MCF 10A (cell line): ENCODE measurements at regions not wholly inside any gene's neighbourhood (a gene's known extent, or its start where the extent isn't known, plus 50 kb on each side); places are given as distances from the start of the nearest gene placed in this dataset.

Experiments used
- BruUV-seq: library from RNA; stranded (reverse); fragments of 400-500 nt; replicated peaks from 2 replicates; lab custom pipeline; 2021; lab: Mats Ljungman, UMichigan
- CTCF ChIA-PET: fragments of 300-600 bp; sonication (Branson Sonifier 250); formaldehyde crosslinking; extraction: SDS; loops from one replicate; lab custom pipeline; 2021; ENCODE audit warnings: antibody characterized with exemption, inconsistent platforms; lab: Yijun Ruan, JAX
- POLR2A ChIA-PET: fragments of 300-600, 350-650 bp; sonication (Branson Sonifier 250); formaldehyde crosslinking; extraction: SDS; loops from one replicate; lab custom pipeline; 2020; ENCODE audit warnings: antibody characterized with exemption, inconsistent platforms; lab: Yijun Ruan, JAX
- DNase-seq: peaks from one replicate; pipeline ENCODE4 v3.0.0-alpha.2; 2018; ENCODE audit not compliant: unreplicated experiment
- H3K27ac Mint-ChIP-seq: one replicate; pipeline ENCODE4 v1.8.0; 2022; ENCODE audit warnings: mild to moderate bottlenecking, low read depth, mixed read lengths; ENCODE audit not compliant: unreplicated experiment
- H3K27me3 Mint-ChIP-seq: one replicate; pipeline ENCODE4 v1.8.0; 2022; ENCODE audit warnings: mixed read lengths; ENCODE audit not compliant: insufficient read depth, unreplicated experiment
- H3K36me3 Mint-ChIP-seq: one replicate; pipeline ENCODE4 v1.8.0; 2022; ENCODE audit warnings: mild to moderate bottlenecking, moderate library complexity, mixed read lengths; ENCODE audit not compliant: insufficient read depth, unreplicated experiment
- H3K4me1 Mint-ChIP-seq: one replicate; pipeline ENCODE4 v1.8.0; 2022; ENCODE audit warnings: mixed read lengths; ENCODE audit not compliant: insufficient read depth, unreplicated experiment
- H3K4me3 Mint-ChIP-seq: one replicate; pipeline ENCODE4 v1.8.0; 2022; ENCODE audit warnings: mild to moderate bottlenecking, moderate library complexity, mixed read lengths; ENCODE audit not compliant: unreplicated experiment
- H3K9me3 Mint-ChIP-seq: one replicate; pipeline ENCODE4 v1.8.0; 2022; ENCODE audit warnings: mixed read lengths; ENCODE audit not compliant: unreplicated experiment
- intact Hi-C: fragments of 100-400 bp; cut with micrococcal nuclease; formaldehyde crosslinking; loops from 2 replicates; pipeline ENCODE4 v1.14.1; 2022
- TF ChIP-seq, protein P1 (sequence below): fragments of 200-600 bp; IDR thresholded peaks from one replicate; pipeline ENCODE4 v1.8.0; 2022; ENCODE audit warnings: antibody characterized with exemption, mild to moderate bottlenecking; ENCODE audit not compliant: unreplicated experiment

DNA sequence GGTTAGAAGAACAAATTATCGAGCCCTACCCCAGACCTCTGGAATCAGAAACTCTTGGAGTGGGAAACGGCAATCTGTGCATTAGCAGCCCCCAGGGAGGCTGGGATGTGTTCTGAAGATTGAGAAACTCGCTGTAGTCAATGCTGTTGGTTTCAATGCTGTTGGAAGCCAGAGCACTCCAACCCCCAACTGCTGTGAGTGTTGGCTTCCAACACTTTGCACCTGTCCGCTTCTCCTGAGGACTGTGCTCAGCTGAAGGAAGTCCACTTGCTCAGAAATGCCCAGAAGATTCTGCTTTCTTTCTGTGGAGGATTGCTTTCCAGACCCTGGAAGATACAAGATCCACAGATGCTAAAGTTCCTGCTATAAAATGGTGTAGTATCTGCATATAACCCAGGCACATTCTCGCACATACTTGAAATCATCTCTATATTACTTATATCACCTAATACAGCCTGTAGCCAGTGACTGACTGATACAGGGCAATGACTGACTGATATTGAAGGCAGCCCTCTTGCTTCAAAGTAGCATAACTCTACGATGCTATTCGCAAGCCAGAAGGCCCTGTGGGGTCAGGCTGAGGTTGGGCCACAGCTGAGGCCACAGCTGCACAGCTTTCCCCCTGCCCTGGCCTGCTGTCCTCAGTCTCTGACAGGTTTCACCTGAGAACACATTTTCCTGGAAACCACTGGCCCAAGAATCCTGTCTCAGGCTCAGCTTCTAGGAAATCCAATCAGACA is 757.7 kb upstream of the ID2 start:
- ChIA-PET CTCF (no interaction called here), POLR2A (no interaction called here)
- DNase-seq = no peak
- intact Hi-C loops = no loop called here
- no peaks in the 10 kb centered on the region for H3K9me3 Mint-ChIP-seq
- no TSS peak for BruUV-seq
- no peaks in the 10 kb centered on the region for H3K27me3 Mint-ChIP-seq
- no peaks in the 10 kb centered on the region for H3K36me3 Mint-ChIP-seq
- TF ChIP-seq, protein P1, sequence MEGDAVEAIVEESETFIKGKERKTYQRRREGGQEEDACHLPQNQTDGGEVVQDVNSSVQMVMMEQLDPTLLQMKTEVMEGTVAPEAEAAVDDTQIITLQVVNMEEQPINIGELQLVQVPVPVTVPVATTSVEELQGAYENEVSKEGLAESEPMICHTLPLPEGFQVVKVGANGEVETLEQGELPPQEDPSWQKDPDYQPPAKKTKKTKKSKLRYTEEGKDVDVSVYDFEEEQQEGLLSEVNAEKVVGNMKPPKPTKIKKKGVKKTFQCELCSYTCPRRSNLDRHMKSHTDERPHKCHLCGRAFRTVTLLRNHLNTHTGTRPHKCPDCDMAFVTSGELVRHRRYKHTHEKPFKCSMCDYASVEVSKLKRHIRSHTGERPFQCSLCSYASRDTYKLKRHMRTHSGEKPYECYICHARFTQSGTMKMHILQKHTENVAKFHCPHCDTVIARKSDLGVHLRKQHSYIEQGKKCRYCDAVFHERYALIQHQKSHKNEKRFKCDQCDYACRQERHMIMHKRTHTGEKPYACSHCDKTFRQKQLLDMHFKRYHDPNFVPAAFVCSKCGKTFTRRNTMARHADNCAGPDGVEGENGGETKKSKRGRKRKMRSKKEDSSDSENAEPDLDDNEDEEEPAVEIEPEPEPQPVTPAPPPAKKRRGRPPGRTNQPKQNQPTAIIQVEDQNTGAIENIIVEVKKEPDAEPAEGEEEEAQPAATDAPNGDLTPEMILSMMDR = no peak
- no peak overlapping the region for H3K27ac Mint-ChIP-seq
- H3K4me3 Mint-ChIP-seq = no peak overlapping the region
- no peaks in the 10 kb centered on the region for H3K4me1 Mint-ChIP-seq

DNA sequence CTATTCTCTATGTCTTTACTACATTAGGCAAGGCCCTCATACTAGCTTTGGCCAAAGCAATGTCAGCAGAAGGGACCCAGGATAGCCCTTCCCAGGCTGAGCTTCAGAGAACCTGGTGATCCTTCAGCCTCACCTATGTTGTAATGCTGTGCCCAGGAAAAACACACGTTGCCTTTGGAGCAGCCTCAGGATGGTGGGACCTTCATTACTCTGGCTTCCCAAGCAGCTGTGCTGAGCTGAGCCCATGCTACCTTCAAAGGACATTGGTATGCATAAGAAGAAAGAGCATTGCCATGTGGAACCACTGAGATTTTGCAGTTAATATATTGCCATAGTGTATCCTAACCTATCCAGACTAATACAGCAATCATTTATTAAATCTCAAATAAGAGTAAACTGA is 756.4 kb upstream of the ID2 start:
- Mint-ChIP-seq H3K4me3 (no peak overlapping the region), H3K27ac (no peak overlapping the region)
- CTCF ChIA-PET = no interaction called here

DNA sequence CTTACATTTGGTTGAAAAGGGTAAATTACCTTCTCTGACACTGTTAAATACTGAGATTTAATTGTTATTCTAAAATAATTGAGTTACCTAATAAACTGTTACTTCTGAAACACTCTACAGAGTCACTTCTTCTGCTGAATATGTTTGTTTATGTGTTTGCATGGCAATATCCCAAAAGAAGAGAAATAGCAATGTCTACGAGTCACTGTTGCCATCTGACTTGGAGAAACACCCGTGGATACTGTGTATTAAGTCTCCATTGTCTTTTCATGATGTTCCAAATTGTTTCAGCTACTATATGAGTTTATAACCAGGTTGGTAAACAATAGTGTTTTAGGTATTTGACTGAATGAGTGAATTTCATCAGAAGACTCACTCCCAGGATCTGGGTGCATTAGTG is 754.2 kb upstream of the ID2 start:
- Mint-ChIP-seq H3K27me3 (no peaks in the 10 kb centered on the region), H3K36me3 (no peaks in the 10 kb centered on the region), H3K27ac (no peak overlapping the region), H3K9me3 (no peaks in the 10 kb centered on the region), H3K4me3 (no peak overlapping the region), H3K4me1 (no peaks in the 10 kb centered on the region)
- DNase-seq = no peak
- BruUV-seq = no TSS peak
- intact Hi-C loops = no loop called here
- CTCF ChIA-PET = no interaction called here
- POLR2A ChIA-PET = no interaction called here
- TF ChIP-seq, protein P1 = no peak

More for the DNA sequence above, 756.4 kb upstream of the ID2 start:
- no peaks in the 10 kb centered on the region for H3K36me3 Mint-ChIP-seq
- no TSS peak for BruUV-seq
- no peaks in the 10 kb centered on the region for H3K9me3 Mint-ChIP-seq
- intact Hi-C loops = no loop called here
- TF ChIP-seq, protein P1 = no peak
- no peaks in the 10 kb centered on the region for H3K27me3 Mint-ChIP-seq
- POLR2A ChIA-PET = no interaction called here
- DNase-seq = no peak
- H3K4me1 Mint-ChIP-seq = no peaks in the 10 kb centered on the region

DNA sequence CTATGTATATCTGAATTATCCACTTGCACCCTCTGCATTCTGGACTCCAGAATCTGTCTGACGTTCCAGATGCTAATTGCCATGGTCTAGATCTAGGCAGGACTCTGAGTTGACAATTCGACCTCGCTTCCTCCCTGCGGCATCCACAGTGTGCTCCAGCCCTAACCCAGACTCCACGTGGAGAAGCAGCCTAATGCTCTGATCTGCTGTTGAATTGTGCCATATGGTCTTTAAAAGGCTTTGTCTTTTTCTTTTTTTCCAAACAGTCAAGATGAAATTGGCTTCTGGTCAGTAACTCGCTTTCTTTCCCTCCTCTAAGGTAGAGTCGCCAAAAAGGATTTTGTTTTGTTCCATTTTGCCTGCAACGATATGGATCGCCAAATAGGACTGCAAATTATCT is 752.6 kb upstream of the ID2 start:
- no peak overlapping the region for H3K27ac Mint-ChIP-seq
- TF ChIP-seq, protein P1 = no peak
- POLR2A ChIA-PET = no interaction called here
- H3K4me1 Mint-ChIP-seq = no peaks in the 10 kb centered on the region
- intact Hi-C loops = no loop called here
- no peaks in the 10 kb centered on the region for H3K36me3 Mint-ChIP-seq
- CTCF ChIA-PET = no interaction called here
- H3K4me3 Mint-ChIP-seq = no peak overlapping the region
- no peaks in the 10 kb centered on the region for H3K27me3 Mint-ChIP-seq
- peaks cover 6% of the 10 kb centered on the region for H3K9me3 Mint-ChIP-seq
- BruUV-seq = no TSS peak
- DNase-seq = no peak
